Body of pancreas (tissue), 4 donors: ENCODE measurements at regions not wholly inside any gene's neighbourhood (a gene's known extent, or its start where the extent isn't known, plus 50 kb on each side); places are given as distances from the start of the nearest gene placed in this dataset.
"Not testable (repeated sequence)": the region's sequence is repeated elsewhere in the genome, so short reads cannot be mapped to it uniquely, and the experiment has no call there.

Experiments
- POLR2A ChIP-seq, 3 donors: fragments of 450-650 bp; IDR thresholded peaks; one replicate each; pipeline ENCODE4 v1.6.1; 2016; ENCODE audit warnings: antibody characterized with exemption in 3 of 3, mild to moderate bottlenecking in 2 of 3
- TF ChIP-seq, protein P1 (sequence below), 7 experiments: fragments of 450-650 bp in 4 of 7; fragments of 200-600 bp in 3 of 7; sonication (generic) in 3 of 7; IDR thresholded peaks; one replicate each; pipeline ENCODE4 v1.5.1; 2016 to 2019; ENCODE audit warnings: antibody characterized with exemption in 7 of 7

GRCh38 chr4:3943051-3943450, 176.9 kb downstream of the ADRA2C start:
- TF ChIP-seq, protein P1, sequence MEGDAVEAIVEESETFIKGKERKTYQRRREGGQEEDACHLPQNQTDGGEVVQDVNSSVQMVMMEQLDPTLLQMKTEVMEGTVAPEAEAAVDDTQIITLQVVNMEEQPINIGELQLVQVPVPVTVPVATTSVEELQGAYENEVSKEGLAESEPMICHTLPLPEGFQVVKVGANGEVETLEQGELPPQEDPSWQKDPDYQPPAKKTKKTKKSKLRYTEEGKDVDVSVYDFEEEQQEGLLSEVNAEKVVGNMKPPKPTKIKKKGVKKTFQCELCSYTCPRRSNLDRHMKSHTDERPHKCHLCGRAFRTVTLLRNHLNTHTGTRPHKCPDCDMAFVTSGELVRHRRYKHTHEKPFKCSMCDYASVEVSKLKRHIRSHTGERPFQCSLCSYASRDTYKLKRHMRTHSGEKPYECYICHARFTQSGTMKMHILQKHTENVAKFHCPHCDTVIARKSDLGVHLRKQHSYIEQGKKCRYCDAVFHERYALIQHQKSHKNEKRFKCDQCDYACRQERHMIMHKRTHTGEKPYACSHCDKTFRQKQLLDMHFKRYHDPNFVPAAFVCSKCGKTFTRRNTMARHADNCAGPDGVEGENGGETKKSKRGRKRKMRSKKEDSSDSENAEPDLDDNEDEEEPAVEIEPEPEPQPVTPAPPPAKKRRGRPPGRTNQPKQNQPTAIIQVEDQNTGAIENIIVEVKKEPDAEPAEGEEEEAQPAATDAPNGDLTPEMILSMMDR (IDR thresholded peaks at IDR 0.05) = not testable (repeated sequence)
- TF ChIP-seq POLR2A (IDR thresholded peaks at IDR 0.05) = not testable (repeated sequence)
